ENCODE measurements at regions not wholly inside any gene's neighbourhood (a gene's known extent, or its start where the extent isn't known, plus 50 kb on each side); places are given as distances from the start of the nearest gene placed in this dataset.

DNA sequence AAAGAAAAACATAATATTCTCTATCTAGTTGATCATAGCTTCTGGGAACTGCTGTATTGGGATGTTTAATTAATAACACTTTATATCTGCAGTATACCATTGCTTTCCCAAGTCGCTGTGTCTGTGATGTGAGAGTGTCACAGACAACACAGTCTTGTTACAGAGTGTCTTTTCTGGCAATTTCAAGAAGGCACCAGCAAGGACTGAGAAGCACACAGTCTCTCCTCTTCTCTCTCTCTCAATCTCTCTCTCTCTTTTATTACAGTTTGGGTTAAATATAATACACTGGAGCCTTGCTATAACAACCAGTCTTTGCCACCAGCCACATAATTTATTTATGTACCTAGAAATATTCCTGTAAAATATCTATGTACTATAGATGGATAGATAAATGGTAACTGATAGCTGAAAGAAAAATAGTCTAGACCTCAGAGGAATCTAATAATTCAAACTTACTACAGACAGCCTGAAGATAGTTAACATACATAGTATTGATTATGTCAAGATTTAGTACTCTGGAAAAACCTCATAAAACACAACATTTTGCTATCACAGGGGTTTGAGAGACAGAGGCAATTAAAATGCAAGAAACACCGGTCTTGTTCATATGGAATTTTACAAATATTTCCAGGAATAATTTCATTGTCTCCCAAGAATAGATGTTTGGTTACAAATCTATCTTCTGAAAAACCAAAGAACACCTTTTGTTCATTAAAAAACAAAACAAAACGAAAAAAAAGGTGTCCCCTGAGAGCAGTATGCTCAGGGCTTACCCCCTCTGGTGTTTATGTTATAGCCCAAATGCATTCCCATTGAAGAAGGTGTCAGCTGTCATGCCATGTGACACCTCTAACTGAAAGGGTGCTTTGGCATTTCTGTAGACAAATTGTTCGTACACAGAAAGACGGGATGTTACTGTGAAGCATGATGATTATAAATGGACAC, 507.8 kb downstream of the TBC1D4 start:
- FAIRE-seq (no peak), DNase-seq (no peak)
- Histone ChIP-seq H3K27me3 (ENCODE audit: control insufficient read depth in 3 of 3, insufficient read depth in 3 of 3, low read length in 3 of 3) (no peaks in the 10 kb centered on the region), H3K9me3 (ENCODE audit: control insufficient read depth in 2 of 2, insufficient read depth in 1 of 2, low read depth in 1 of 2, low read length in 1 of 2) (no peaks in the 10 kb centered on the region), H3K36me3 (ENCODE audit: control insufficient read depth in 3 of 3, insufficient read depth in 2 of 3, low read depth in 1 of 3, low read length in 3 of 3) (no peaks in the 10 kb centered on the region), H3K4me1 (ENCODE audit: control insufficient read depth in 3 of 3, insufficient read depth in 2 of 3, low read depth in 1 of 3, low read length in 2 of 3) (no peaks in the 10 kb centered on the region), H3K4me3 (ENCODE audit: low read depth in 1 of 3, low read length in 3 of 3) (no peak overlapping the region), H3K27ac (ENCODE audit: low read depth in 1 of 3, low read length in 2 of 3) (no peak overlapping the region)
- WGBS, 3 donors, result 50 to 54% (median 54%) methylated on average over 5 of the region's 5 CpGs

- no peaks in the 10 kb centered on the region for H3K4me1 ChIP-seq (ENCODE audit: control insufficient read depth in 3 of 3, insufficient read depth in 2 of 3, low read depth in 1 of 3, low read length in 2 of 3)
- no peaks in the 10 kb centered on the region for H3K27me3 ChIP-seq (ENCODE audit: control insufficient read depth in 3 of 3, insufficient read depth in 3 of 3, low read length in 3 of 3)
- FAIRE-seq (no peak), DNase-seq (no peak)
- no peak overlapping the region for H3K4me3 ChIP-seq (ENCODE audit: low read depth in 1 of 3, low read length in 3 of 3)
- H3K36me3 ChIP-seq (ENCODE audit: control insufficient read depth in 3 of 3, insufficient read depth in 2 of 3, low read depth in 1 of 3, low read length in 3 of 3), result no peaks in the 10 kb centered on the region
- 19 to 43% (median 21%) methylated on average over 1 of the region's 1 CpG for WGBS, 3 donors
- no peak overlapping the region for H3K27ac ChIP-seq (ENCODE audit: low read depth in 1 of 3, low read length in 2 of 3)
- no peaks in the 10 kb centered on the region for H3K9me3 ChIP-seq (ENCODE audit: control insufficient read depth in 2 of 2, insufficient read depth in 1 of 2, low read depth in 1 of 2, low read length in 1 of 2)
Observed at GRCh38 chr13:74969419-74969818, 512.5 kb downstream of the TBC1D4 start.

- WGBS, 3 donors, result 40 to 49% (median 45%) methylated on average over 5 of the region's 5 CpGs
- Histone ChIP-seq H3K27ac (ENCODE audit: low read depth in 1 of 3, low read length in 2 of 3) (no peak overlapping the region), H3K27me3 (ENCODE audit: control insufficient read depth in 3 of 3, insufficient read depth in 3 of 3, low read length in 3 of 3) (no peaks in the 10 kb centered on the region), H3K4me1 (ENCODE audit: control insufficient read depth in 3 of 3, insufficient read depth in 2 of 3, low read depth in 1 of 3, low read length in 2 of 3) (no peaks in the 10 kb centered on the region), H3K9me3 (ENCODE audit: control insufficient read depth in 2 of 2, insufficient read depth in 1 of 2, low read depth in 1 of 2, low read length in 1 of 2) (no peaks in the 10 kb centered on the region), H3K36me3 (ENCODE audit: control insufficient read depth in 3 of 3, insufficient read depth in 2 of 3, low read depth in 1 of 3, low read length in 3 of 3) (no peaks in the 10 kb centered on the region), H3K4me3 (ENCODE audit: low read depth in 1 of 3, low read length in 3 of 3) (no peak overlapping the region)
- FAIRE-seq, result no peak
- DNase-seq, result peak in 1 of 2 donors; percentile 13
Observed at GRCh38 chr13:74966814-74967424, 515.0 kb downstream of the TBC1D4 start.

- WGBS, 3 donors, result 63 to 68% (median 65%) methylated on average over 4 of the region's 4 CpGs
- H3K27ac ChIP-seq (ENCODE audit: low read depth in 1 of 3, low read length in 2 of 3), result no peak overlapping the region
Observed at GRCh38 chr13:74966275-74966674, 515.7 kb downstream of the TBC1D4 start.

DNA sequence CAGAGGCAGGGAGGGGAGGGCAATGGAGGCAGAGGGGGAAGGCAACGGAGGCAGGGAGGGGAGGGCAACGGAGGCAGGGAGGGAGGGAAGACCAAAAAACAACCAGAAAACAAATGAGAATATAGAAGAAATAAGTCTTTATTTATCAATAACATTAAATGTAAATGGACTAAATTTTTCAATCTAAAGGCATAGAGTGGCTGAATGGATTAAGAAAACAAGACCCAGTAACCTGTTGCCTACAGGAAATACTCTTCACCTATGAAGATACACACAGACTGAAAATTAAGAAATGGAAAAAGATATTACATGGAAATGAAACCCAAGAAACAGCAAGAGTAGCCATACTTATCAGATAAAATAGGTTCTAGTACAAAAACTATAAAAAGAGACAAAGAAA, 536.3 kb downstream of the TBC1D4 start:
- no peaks in the 10 kb centered on the region for H3K27me3 ChIP-seq (ENCODE audit: control insufficient read depth in 3 of 3, insufficient read depth in 3 of 3, low read length in 3 of 3)
- no peak overlapping the region for H3K27ac ChIP-seq (ENCODE audit: low read depth in 1 of 3, low read length in 2 of 3)
- no peaks in the 10 kb centered on the region for H3K9me3 ChIP-seq (ENCODE audit: control insufficient read depth in 2 of 2, insufficient read depth in 1 of 2, low read depth in 1 of 2, low read length in 1 of 2)
- no peaks in the 10 kb centered on the region for H3K4me1 ChIP-seq (ENCODE audit: control insufficient read depth in 3 of 3, insufficient read depth in 2 of 3, low read depth in 1 of 3, low read length in 2 of 3)
- FAIRE-seq (no peak), DNase-seq (no peak)
- no peaks in the 10 kb centered on the region for H3K36me3 ChIP-seq (ENCODE audit: control insufficient read depth in 3 of 3, insufficient read depth in 2 of 3, low read depth in 1 of 3, low read length in 3 of 3)
- no peak overlapping the region for H3K4me3 ChIP-seq (ENCODE audit: low read depth in 1 of 3, low read length in 3 of 3)
- 70 to 91% (median 71%) methylated on average over 2 of the region's 2 CpGs for WGBS, 3 donors

More at GRCh38 chr13:74966275-74966674, 515.7 kb downstream of the TBC1D4 start:
- H3K4me3 ChIP-seq (ENCODE audit: low read depth in 1 of 3, low read length in 3 of 3), result no peak overlapping the region
- no peak for DNase-seq
- H3K36me3 ChIP-seq (ENCODE audit: control insufficient read depth in 3 of 3, insufficient read depth in 2 of 3, low read depth in 1 of 3, low read length in 3 of 3), result no peaks in the 10 kb centered on the region
- FAIRE-seq, result no peak
- no peaks in the 10 kb centered on the region for H3K27me3 ChIP-seq (ENCODE audit: control insufficient read depth in 3 of 3, insufficient read depth in 3 of 3, low read length in 3 of 3)
- no peaks in the 10 kb centered on the region for H3K4me1 ChIP-seq (ENCODE audit: control insufficient read depth in 3 of 3, insufficient read depth in 2 of 3, low read depth in 1 of 3, low read length in 2 of 3)
- no peaks in the 10 kb centered on the region for H3K9me3 ChIP-seq (ENCODE audit: control insufficient read depth in 2 of 2, insufficient read depth in 1 of 2, low read depth in 1 of 2, low read length in 1 of 2)

DNA sequence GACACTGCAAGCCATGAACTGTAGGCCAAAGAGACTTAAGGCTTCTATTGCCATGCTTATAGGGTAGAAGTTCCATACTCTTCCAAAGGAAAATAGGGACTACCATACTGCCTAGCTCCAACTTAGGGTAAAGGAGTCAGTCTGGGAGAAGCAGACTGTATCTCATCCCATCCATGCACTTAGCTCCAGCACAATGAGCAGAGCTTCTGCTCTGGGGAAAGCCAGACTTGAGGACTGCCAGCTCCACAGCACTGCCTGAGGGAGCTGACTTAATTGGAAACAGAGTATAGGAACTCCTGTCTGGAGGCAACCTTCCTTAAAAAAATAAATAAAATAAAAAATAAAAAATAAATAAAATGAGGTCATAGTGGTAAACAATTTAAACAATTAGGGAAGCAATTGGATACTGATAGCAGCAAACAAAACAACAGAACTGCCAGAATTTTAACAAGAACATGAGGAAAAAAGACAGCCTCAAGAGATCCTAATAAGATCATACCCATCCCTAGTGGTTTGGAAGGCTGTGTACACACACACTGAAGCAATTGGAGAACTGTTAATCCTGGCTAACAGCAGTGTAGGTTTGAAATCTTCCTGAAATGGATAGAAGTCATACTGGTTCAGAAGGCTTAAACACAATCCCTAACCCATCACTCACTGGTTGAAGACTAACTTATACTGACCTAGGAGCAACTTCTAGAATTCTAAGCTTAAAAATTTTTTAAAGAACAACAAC, 550.1 kb downstream of the TBC1D4 start:
- Histone ChIP-seq H3K9me3 (ENCODE audit: control insufficient read depth in 2 of 2, insufficient read depth in 1 of 2, low read depth in 1 of 2, low read length in 1 of 2) (no peaks in the 10 kb centered on the region), H3K27ac (ENCODE audit: low read depth in 1 of 3, low read length in 2 of 3) (no peak overlapping the region), H3K27me3 (ENCODE audit: control insufficient read depth in 3 of 3, insufficient read depth in 3 of 3, low read length in 3 of 3) (no peaks in the 10 kb centered on the region), H3K36me3 (ENCODE audit: control insufficient read depth in 3 of 3, insufficient read depth in 2 of 3, low read depth in 1 of 3, low read length in 3 of 3) (no peaks in the 10 kb centered on the region), H3K4me3 (ENCODE audit: low read depth in 1 of 3, low read length in 3 of 3) (no peak overlapping the region), H3K4me1 (ENCODE audit: control insufficient read depth in 3 of 3, insufficient read depth in 2 of 3, low read depth in 1 of 3, low read length in 2 of 3) (no peaks in the 10 kb centered on the region)
- FAIRE-seq (no peak), DNase-seq (no peak)

GRCh38 chr13:74930402-74931165, 551.4 kb downstream of the TBC1D4 start:
- no peak for DNase-seq
- H3K4me1 ChIP-seq (ENCODE audit: control insufficient read depth in 3 of 3, insufficient read depth in 2 of 3, low read depth in 1 of 3, low read length in 2 of 3), result no peaks in the 10 kb centered on the region
- H3K9me3 ChIP-seq (ENCODE audit: control insufficient read depth in 2 of 2, insufficient read depth in 1 of 2, low read depth in 1 of 2, low read length in 1 of 2), result no peaks in the 10 kb centered on the region
- no peak overlapping the region for H3K27ac ChIP-seq (ENCODE audit: low read depth in 1 of 3, low read length in 2 of 3)
- FAIRE-seq, result no peak
- H3K27me3 ChIP-seq (ENCODE audit: control insufficient read depth in 3 of 3, insufficient read depth in 3 of 3, low read length in 3 of 3), result no peaks in the 10 kb centered on the region
- no peak overlapping the region for H3K4me3 ChIP-seq (ENCODE audit: low read depth in 1 of 3, low read length in 3 of 3)
- WGBS, 3 donors, result 72 to 84% (median 80%) methylated on average over 3 of the region's 3 CpGs
- H3K36me3 ChIP-seq (ENCODE audit: control insufficient read depth in 3 of 3, insufficient read depth in 2 of 3, low read depth in 1 of 3, low read length in 3 of 3), result no peaks in the 10 kb centered on the region

DNA sequence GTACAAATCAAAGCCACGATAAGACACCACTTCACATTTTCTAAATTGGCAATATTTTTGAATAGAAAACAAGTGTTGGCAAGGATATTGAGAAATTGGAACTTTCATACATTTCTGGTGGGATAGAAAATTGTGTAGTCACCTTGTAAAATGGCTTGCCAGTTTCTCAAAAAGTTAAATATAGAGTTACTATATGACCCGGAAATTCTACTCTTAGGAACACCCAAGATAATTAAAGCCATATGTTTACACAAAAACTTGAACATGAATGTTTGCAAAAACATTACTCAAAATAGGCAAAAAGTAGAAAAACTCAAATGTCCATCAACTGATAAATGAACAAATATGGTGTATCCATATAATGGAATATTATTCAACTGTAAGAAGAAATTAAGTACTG, 552.5 kb downstream of the TBC1D4 start:
- Histone ChIP-seq H3K4me1 (ENCODE audit: control insufficient read depth in 3 of 3, insufficient read depth in 2 of 3, low read depth in 1 of 3, low read length in 2 of 3) (no peaks in the 10 kb centered on the region), H3K4me3 (ENCODE audit: low read depth in 1 of 3, low read length in 3 of 3) (no peak overlapping the region), H3K27ac (ENCODE audit: low read depth in 1 of 3, low read length in 2 of 3) (no peak overlapping the region), H3K27me3 (ENCODE audit: control insufficient read depth in 3 of 3, insufficient read depth in 3 of 3, low read length in 3 of 3) (no peaks in the 10 kb centered on the region), H3K36me3 (ENCODE audit: control insufficient read depth in 3 of 3, insufficient read depth in 2 of 3, low read depth in 1 of 3, low read length in 3 of 3) (no peaks in the 10 kb centered on the region), H3K9me3 (ENCODE audit: control insufficient read depth in 2 of 2, insufficient read depth in 1 of 2, low read depth in 1 of 2, low read length in 1 of 2) (no peaks in the 10 kb centered on the region)
- DNase-seq (no peak), FAIRE-seq (no peak)
- 73 to 83% (median 78%) methylated on average over 2 of the region's 2 CpGs for WGBS, 3 donors
